Esophagus squamous epithelium (tissue), 5 donors: ENCODE measurements at regions not wholly inside any gene's neighbourhood (a gene's known extent, or its start where the extent isn't known, plus 50 kb on each side); places are given as distances from the start of the nearest gene placed in this dataset.

Source experiments
- DNase-seq: peaks from one replicate; lab custom pipeline; 2025; lab: John Stamatoyannopoulos, UW
- H3K27ac ChIP-seq, 4 donors: fragments of 200-600 bp; sonication (generic); one replicate each; pipeline ENCODE4 v1.5.1; 2016 to 2019; ENCODE audit warnings: mild to moderate bottlenecking in 1 of 4
- H3K27me3 ChIP-seq, 4 donors: fragments of 200-600 bp; sonication (generic); 1 replicate in 3 of 4; 2 replicates in 1 of 4; pipeline versions ENCODE4 v1.5.1 to v1.6.0; 2017 to 2021; ENCODE audit warnings: antibody characterized with exemption in 1 of 4
- H3K36me3 ChIP-seq, 3 donors: fragments of 200-600 bp; sonication (generic); one replicate each; pipeline ENCODE4 v1.5.1; 2016 to 2019
- H3K4me1 ChIP-seq, 3 donors: fragments of 200-600 bp; sonication (generic); one replicate each; pipeline ENCODE4 v1.5.1; 2017 to 2019
- H3K4me3 ChIP-seq, 4 donors: fragments of 200-600 bp; sonication (generic); 1 replicate in 3 of 4; 2 replicates in 1 of 4; pipeline ENCODE4 v1.5.1; 2016 to 2019; ENCODE audit warnings: mild to moderate bottlenecking in 2 of 4, moderate library complexity in 1 of 4
- H3K9me3 ChIP-seq, 3 donors: fragments of 200-600 bp; sonication (generic); one replicate each; pipeline ENCODE4 v1.5.1; 2016 to 2019
- CTCF ChIP-seq, 6 experiments: fragments of 450-650 bp in 4 of 6; fragments of 200-600 bp in 2 of 6; sonication (generic) in 2 of 6; IDR thresholded peaks; one replicate each; pipeline ENCODE4 v1.5.1; 2016 to 2019; ENCODE audit warnings: antibody characterized with exemption in 6 of 6, mild to moderate bottlenecking in 4 of 6, moderate library complexity in 4 of 6
- POLR2A ChIP-seq, 4 donors: fragments of 450-650 bp; IDR thresholded peaks; one replicate each; pipeline ENCODE4 v1.6.1; 2017; ENCODE audit warnings: antibody characterized with exemption in 4 of 4, mild to moderate bottlenecking in 4 of 4, moderate library complexity in 3 of 4
- WGBS, 2 donors: methylation state at CpG; one replicate each; pipeline ENCODE4 v1.1.5; 2018; 5-methylcytosine and 5-hydroxymethylcytosine counted together
- intact Hi-C: fragments of 100-400 bp; cut with DNase I; formaldehyde crosslinking; loops from one replicate; pipeline ENCODE4 v1.15.0; 2022
- donor health status: DM: yes; HTN: yes; CAD: no.

GRCh38 chr6:81300961-81301360 lies 451.5 kb downstream of the TENT5A start:
- WGBS, 2 donors = 43 to 72% methylated on average over 1 of the region's 1 CpG
- Histone ChIP-seq H3K4me1 (no peaks in the 10 kb centered on the region), H3K27ac (no peak overlapping the region), H3K9me3 (no peaks in the 10 kb centered on the region), H3K36me3 (no peaks in the 10 kb centered on the region), H3K27me3 (no peaks in the 10 kb centered on the region), H3K4me3 (no peak overlapping the region)
- intact Hi-C loops = no loop called here
- no peak for TF ChIP-seq CTCF (IDR thresholded peaks at IDR 0.05)
- TF ChIP-seq POLR2A (IDR thresholded peaks at IDR 0.05) = no peak
- no peak for DNase-seq

- H3K9me3 ChIP-seq = no peaks in the 10 kb centered on the region
- 72 to 83% methylated on average over 3 of the region's 3 CpGs for WGBS, 2 donors
- H3K4me1 ChIP-seq = no peaks in the 10 kb centered on the region
- no peak for DNase-seq
- intact Hi-C loops = no loop called here
- no peak overlapping the region for H3K27ac ChIP-seq
- no peak for TF ChIP-seq CTCF (IDR thresholded peaks at IDR 0.05)
- TF ChIP-seq POLR2A (IDR thresholded peaks at IDR 0.05) = no peak
- H3K4me3 ChIP-seq = no peak overlapping the region
- no peaks in the 10 kb centered on the region for H3K36me3 ChIP-seq
- no peaks in the 10 kb centered on the region for H3K27me3 ChIP-seq
Observed at GRCh38 chr6:81298751-81299150, 453.7 kb downstream of the TENT5A start.

- Histone ChIP-seq H3K4me3 (no peak overlapping the region), H3K36me3 (no peaks in the 10 kb centered on the region), H3K9me3 (no peaks in the 10 kb centered on the region), H3K27ac (no peak overlapping the region), H3K4me1 (no peaks in the 10 kb centered on the region), H3K27me3 (no peaks in the 10 kb centered on the region)
- no peak for DNase-seq
- TF ChIP-seq CTCF (IDR thresholded peaks at IDR 0.05) = no peak
- TF ChIP-seq POLR2A (IDR thresholded peaks at IDR 0.05) = no peak
- intact Hi-C loops = no loop called here
Observed at GRCh38 chr6:81295310-81295709, 457.2 kb downstream of the TENT5A start.

- intact Hi-C loops = no loop called here
- H3K9me3 ChIP-seq = no peaks in the 10 kb centered on the region
- H3K36me3 ChIP-seq = no peaks in the 10 kb centered on the region
- no peak for DNase-seq
- WGBS, 2 donors = 32 to 43% methylated on average over 2 of the region's 2 CpGs
- H3K4me1 ChIP-seq = no peaks in the 10 kb centered on the region
- H3K4me3 ChIP-seq = no peak overlapping the region
- H3K27ac ChIP-seq = no peak overlapping the region
- no peak for TF ChIP-seq POLR2A (IDR thresholded peaks at IDR 0.05)
- TF ChIP-seq CTCF (IDR thresholded peaks at IDR 0.05) = no peak
- H3K27me3 ChIP-seq = no peaks in the 10 kb centered on the region
Observed at GRCh38 chr6:81293896-81294295, 458.6 kb downstream of the TENT5A start.

GRCh38 chr6:81289229-81289628 lies 463.3 kb downstream of the TENT5A start:
- Histone ChIP-seq H3K36me3 (no peaks in the 10 kb centered on the region), H3K27me3 (no peaks in the 10 kb centered on the region), H3K4me3 (no peak overlapping the region), H3K4me1 (no peaks in the 10 kb centered on the region), H3K27ac (no peak overlapping the region), H3K9me3 (no peaks in the 10 kb centered on the region)
- intact Hi-C loops = no loop called here
- TF ChIP-seq CTCF (IDR thresholded peaks at IDR 0.05) (no peak), POLR2A (IDR thresholded peaks at IDR 0.05) (no peak)
- DNase-seq = no peak
